Uterus (tissue), 2 donors: ENCODE measurements at regions not wholly inside any gene's neighbourhood (a gene's known extent, or its start where the extent isn't known, plus 50 kb on each side); places are given as distances from the start of the nearest gene placed in this dataset.

Experiments used
- POLR2A ChIP-seq, 2 donors: fragments of 450-650 bp; IDR thresholded peaks; one replicate each; pipeline ENCODE4 v1.6.1; 2016; ENCODE audit warnings: antibody characterized with exemption in 2 of 2, mild to moderate bottlenecking in 1 of 2, moderate library complexity in 1 of 2
- TF ChIP-seq, protein P1 (sequence below), 4 experiments: fragments of 200-600 bp in 2 of 4; fragments of 450-650 bp in 2 of 4; sonication (generic) in 2 of 4; IDR thresholded peaks; one replicate each; pipeline ENCODE4 v1.5.1; 2016 to 2019; ENCODE audit warnings: antibody characterized with exemption in 4 of 4, mild to moderate bottlenecking in 2 of 4, moderate library complexity in 1 of 4

DNA sequence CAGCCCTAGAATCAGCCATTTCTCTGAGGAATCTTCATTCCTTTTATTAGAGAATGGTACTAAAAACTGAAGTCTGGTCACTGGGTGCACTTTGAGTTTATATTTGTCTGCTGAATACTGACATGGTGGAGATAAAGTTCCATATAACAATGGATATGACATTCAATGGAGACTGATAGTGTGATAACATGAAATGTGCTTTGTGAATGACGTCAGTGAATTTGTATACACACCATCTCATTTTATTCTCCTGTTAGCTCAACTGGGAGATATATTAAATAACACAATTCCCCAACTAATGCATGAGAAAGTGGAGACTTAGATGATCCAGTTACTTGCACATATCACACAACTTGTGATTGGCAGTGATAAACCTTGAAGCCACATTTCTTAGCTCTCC is 446.7 kb downstream of the DOK5 start:
- no peak for TF ChIP-seq POLR2A (IDR thresholded peaks at IDR 0.05)
- TF ChIP-seq, protein P1, sequence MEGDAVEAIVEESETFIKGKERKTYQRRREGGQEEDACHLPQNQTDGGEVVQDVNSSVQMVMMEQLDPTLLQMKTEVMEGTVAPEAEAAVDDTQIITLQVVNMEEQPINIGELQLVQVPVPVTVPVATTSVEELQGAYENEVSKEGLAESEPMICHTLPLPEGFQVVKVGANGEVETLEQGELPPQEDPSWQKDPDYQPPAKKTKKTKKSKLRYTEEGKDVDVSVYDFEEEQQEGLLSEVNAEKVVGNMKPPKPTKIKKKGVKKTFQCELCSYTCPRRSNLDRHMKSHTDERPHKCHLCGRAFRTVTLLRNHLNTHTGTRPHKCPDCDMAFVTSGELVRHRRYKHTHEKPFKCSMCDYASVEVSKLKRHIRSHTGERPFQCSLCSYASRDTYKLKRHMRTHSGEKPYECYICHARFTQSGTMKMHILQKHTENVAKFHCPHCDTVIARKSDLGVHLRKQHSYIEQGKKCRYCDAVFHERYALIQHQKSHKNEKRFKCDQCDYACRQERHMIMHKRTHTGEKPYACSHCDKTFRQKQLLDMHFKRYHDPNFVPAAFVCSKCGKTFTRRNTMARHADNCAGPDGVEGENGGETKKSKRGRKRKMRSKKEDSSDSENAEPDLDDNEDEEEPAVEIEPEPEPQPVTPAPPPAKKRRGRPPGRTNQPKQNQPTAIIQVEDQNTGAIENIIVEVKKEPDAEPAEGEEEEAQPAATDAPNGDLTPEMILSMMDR (IDR thresholded peaks at IDR 0.05), result no peak
